Mucosa of rectum (tissue), 2 donors: ENCODE measurements at regions not wholly inside any gene's neighbourhood (a gene's known extent, or its start where the extent isn't known, plus 50 kb on each side); places are given as distances from the start of the nearest gene placed in this dataset.

Source experiments
- H3K27ac ChIP-seq, 2 donors: one replicate each; pipeline ENCODE4 v1.7.0; 2013; ENCODE audit warnings: inconsistent platforms in 2 of 2, low read depth in 2 of 2, low read length in 2 of 2
- H3K27me3 ChIP-seq, 2 donors: one replicate each; pipeline ENCODE4 v1.7.0; 2013; ENCODE audit warnings: low read length in 2 of 2; ENCODE audit not compliant: control insufficient read depth in 2 of 2, insufficient read depth in 2 of 2
- H3K36me3 ChIP-seq, 2 donors: one replicate each; pipeline ENCODE4 v1.7.0; 2013; ENCODE audit warnings: low read length in 2 of 2; ENCODE audit not compliant: control insufficient read depth in 2 of 2, insufficient read depth in 2 of 2
- H3K4me1 ChIP-seq, 2 donors: one replicate each; pipeline ENCODE4 v1.7.0; 2013; ENCODE audit warnings: low read length in 2 of 2, mild to moderate bottlenecking in 1 of 2; ENCODE audit not compliant: control insufficient read depth in 2 of 2, insufficient read depth in 2 of 2
- H3K4me3 ChIP-seq, 2 donors: one replicate each; pipeline ENCODE4 v1.7.0; 2013; ENCODE audit warnings: low read length in 2 of 2
- H3K9ac ChIP-seq, 2 donors: one replicate each; pipeline ENCODE4 v1.7.0; 2013; ENCODE audit warnings: low read length in 2 of 2, low read depth in 1 of 2, mild to moderate bottlenecking in 1 of 2
- H3K9me3 ChIP-seq, 2 donors: one replicate each; pipeline ENCODE4 v1.7.0; 2013; ENCODE audit warnings: low read length in 2 of 2; ENCODE audit not compliant: control insufficient read depth in 2 of 2
- donor health status: healthy.
- donor health status: Normal muscosa, but diverticular disease.

DNA sequence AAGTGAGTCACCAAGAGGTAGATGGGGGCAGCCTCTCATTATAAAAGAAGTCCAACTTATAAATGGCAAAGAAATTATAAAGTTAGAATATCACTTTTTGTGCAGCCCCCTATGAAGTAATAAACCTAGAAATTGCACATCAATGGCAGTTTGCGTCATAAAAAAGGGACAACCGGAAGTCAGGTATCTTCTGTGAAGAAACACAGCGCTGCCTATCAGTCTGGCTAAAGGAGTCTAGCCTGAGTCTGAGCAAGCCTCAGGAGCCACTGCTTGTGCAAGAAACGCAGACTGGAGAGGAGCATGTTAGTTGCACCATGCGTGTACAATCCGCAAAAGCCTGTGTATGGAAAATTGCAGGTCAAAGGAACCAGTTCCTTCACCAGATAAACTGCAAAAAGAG lies 178.4 kb downstream of the ARRDC4 start:
- no peaks in the 10 kb centered on the region for H3K27me3 ChIP-seq
- H3K36me3 ChIP-seq: no peaks in the 10 kb centered on the region
- no peaks in the 10 kb centered on the region for H3K4me1 ChIP-seq
- H3K27ac ChIP-seq: no peak overlapping the region
- H3K4me3 ChIP-seq: no peak overlapping the region
- no peak overlapping the region for H3K9ac ChIP-seq
- no peaks in the 10 kb centered on the region for H3K9me3 ChIP-seq

DNA sequence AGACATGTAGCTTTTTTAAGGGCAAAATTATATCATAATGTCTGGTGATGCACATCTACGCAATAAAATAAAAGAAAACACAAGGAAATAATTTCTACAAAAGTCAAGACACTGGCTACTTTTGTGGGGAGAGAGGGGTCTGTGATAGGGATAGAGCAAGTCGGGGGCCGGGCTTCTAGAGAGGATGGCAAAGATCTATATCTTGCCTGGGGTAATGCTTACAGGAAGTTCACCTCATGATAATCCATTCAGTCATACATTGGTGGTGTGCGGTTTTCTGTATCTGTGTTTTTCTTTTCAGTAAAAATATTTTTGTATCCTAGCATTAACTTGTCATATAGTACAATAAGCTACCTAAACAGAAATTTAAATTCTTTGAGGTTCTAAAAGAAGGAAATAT lies 178.8 kb downstream of the ARRDC4 start:
- no peaks in the 10 kb centered on the region for H3K27me3 ChIP-seq
- no peaks in the 10 kb centered on the region for H3K9me3 ChIP-seq
- H3K36me3 ChIP-seq: no peaks in the 10 kb centered on the region
- no peaks in the 10 kb centered on the region for H3K4me1 ChIP-seq
- H3K27ac ChIP-seq: no peak overlapping the region
- H3K9ac ChIP-seq: no peak overlapping the region
- no peak overlapping the region for H3K4me3 ChIP-seq

DNA sequence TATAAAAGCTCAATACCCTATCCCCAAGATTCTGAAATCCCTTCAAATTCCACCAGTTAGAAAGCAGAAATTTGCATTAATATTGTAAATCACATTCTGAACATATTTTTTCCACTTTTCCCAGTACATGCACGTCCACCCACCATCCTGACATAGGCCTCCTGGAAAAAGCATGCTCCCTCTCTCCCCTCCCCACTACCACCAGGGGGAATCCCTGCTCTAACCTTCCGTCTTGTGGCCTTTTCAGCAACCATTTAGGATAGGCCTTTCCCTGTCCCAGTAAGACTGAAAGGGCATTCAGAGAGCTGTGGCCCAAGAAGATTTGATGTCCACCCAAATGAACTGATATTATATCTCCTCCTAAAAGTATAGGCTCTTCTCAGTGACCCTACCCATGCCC lies 182.1 kb downstream of the ARRDC4 start:
- no peaks in the 10 kb centered on the region for H3K36me3 ChIP-seq
- no peak overlapping the region for H3K27ac ChIP-seq
- H3K4me3 ChIP-seq: no peak overlapping the region
- no peaks in the 10 kb centered on the region for H3K27me3 ChIP-seq
- no peaks in the 10 kb centered on the region for H3K9me3 ChIP-seq
- H3K4me1 ChIP-seq: no peaks in the 10 kb centered on the region
- H3K9ac ChIP-seq: no peak overlapping the region

DNA sequence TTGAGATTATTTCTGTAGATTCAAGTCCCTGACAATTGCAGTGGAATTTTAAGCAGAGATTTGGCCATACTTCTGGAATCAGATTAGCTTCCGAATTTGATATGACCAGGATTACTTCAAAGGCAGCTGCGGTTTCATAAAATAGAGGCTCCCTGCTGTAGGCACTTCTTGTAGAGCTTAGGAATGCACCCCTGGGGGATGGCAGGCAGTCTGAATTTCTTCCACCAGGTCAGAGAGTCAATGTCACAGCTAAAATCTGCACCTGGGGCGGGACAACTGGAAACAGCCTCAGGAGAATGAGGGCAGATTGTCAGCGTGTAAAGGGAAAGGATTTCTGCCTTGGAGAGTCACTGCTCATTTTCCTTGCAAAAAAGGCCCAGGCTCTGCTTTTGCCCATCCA lies 182.6 kb downstream of the ARRDC4 start:
- no peak overlapping the region for H3K27ac ChIP-seq
- H3K4me1 ChIP-seq: no peaks in the 10 kb centered on the region
- H3K27me3 ChIP-seq: no peaks in the 10 kb centered on the region
- no peak overlapping the region for H3K9ac ChIP-seq
- no peaks in the 10 kb centered on the region for H3K9me3 ChIP-seq
- no peak overlapping the region for H3K4me3 ChIP-seq
- no peaks in the 10 kb centered on the region for H3K36me3 ChIP-seq

DNA sequence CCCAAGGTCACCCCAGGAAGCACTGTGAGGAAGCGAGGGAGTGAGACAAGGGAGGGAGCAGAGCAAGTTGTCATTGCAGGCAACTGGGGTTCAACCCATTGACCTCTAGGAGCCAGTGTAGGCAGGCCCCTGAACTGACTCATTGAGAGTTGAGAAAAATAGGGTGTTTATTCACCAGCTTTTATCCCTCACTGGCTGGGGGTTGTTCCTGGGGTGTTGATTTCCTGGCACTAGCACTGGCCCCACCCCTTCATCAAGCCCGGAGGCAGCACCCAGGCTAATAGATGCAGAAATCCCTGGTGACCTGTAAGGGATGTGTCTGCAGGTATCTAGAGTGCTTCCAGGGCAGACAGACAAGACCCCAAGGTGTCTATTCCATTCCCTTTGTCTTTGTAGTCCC lies 183.9 kb downstream of the ARRDC4 start:
- Histone ChIP-seq H3K9me3 (no peaks in the 10 kb centered on the region), H3K4me3 (no peak overlapping the region), H3K27ac (no peak overlapping the region), H3K27me3 (no peaks in the 10 kb centered on the region), H3K9ac (no peak overlapping the region), H3K4me1 (no peaks in the 10 kb centered on the region), H3K36me3 (no peaks in the 10 kb centered on the region)

DNA sequence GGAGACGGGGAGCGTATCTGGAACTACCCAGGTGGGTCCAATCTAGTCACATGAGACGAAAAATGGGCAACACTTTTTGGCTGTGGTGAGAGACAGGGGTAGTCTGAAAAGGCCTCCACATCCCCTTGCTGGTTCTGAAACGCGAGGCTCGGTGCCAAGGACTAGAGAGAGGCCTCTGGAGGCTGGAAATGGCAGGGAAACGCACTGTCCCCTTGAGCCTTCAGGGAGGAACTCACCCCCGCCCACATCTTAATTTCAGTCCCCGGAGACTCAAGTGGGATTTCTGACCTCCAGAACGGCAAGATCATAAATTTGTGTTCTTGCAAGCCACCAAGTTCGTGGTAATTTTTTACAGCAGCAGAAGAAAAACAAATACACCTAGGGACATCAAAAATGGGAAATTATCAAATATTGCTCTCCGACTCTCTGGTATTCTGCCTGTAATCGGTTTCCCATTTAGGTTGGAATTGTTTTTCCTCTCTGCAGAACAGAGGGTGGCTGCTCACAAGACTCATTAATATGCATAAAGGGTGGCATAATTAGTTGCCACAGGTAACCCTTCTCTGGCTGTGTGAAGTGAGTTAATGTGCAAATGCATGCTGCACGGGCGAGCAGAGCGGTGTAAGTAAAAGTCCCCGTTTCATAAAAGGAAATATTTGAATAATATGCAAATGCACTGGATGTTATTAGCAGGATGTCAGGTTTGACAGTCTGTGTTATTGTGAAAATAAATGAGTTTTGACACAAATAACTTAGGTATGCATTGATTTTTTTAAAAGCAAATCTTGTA lies 185.7 kb downstream of the ARRDC4 start:
- Histone ChIP-seq H3K27me3 (no peaks in the 10 kb centered on the region), H3K27ac (no peak overlapping the region), H3K4me1 (no peaks in the 10 kb centered on the region), H3K4me3 (no peak overlapping the region), H3K36me3 (no peaks in the 10 kb centered on the region), H3K9me3 (no peaks in the 10 kb centered on the region), H3K9ac (no peak overlapping the region)

DNA sequence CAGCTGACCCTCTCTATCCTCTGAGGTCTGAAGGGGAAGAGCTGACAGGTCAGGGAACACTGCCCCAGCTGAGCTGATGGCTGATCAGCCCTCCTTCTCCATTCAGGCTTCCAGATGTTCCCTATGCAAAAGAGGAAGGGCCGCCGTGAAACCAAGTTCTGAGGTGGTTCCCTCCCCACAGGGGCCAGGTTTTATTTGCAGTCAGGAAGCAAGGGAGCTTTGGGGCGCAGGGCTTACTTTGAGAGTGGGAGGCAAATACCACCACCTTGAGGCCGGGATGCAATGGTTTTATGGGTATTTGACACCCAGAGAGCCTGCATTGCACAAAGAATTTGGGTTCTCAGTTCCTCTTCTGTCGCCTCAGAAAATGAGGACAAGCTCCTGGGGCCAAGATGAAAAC lies 186.9 kb downstream of the ARRDC4 start:
- no peaks in the 10 kb centered on the region for H3K9me3 ChIP-seq
- no peaks in the 10 kb centered on the region for H3K4me1 ChIP-seq
- no peaks in the 10 kb centered on the region for H3K27me3 ChIP-seq
- H3K9ac ChIP-seq: no peak overlapping the region
- H3K27ac ChIP-seq: no peak overlapping the region
- H3K36me3 ChIP-seq: no peaks in the 10 kb centered on the region
- no peak overlapping the region for H3K4me3 ChIP-seq

DNA sequence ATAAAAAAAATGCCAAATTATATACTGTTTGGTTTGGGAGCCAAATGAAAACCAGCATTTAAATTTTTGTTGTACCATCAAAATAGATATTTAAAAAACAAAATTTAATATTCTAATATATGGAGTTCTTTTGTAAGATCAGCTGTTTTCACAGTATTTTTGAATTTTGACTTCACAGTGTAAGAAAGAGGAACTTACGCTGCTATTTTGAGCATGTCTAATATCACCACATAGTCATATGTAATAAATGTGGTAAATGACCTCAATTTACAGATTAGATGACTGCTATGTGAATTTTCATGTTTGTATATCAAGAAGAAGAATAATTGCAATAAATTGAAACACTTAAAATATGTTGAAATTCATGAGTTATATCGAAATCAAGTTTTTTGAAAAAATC lies 189.6 kb downstream of the ARRDC4 start:
- H3K9ac ChIP-seq: no peak overlapping the region
- no peaks in the 10 kb centered on the region for H3K9me3 ChIP-seq
- H3K36me3 ChIP-seq: no peaks in the 10 kb centered on the region
- no peaks in the 10 kb centered on the region for H3K27me3 ChIP-seq
- H3K27ac ChIP-seq: no peak overlapping the region
- H3K4me1 ChIP-seq: no peaks in the 10 kb centered on the region
- H3K4me3 ChIP-seq: no peak overlapping the region

DNA sequence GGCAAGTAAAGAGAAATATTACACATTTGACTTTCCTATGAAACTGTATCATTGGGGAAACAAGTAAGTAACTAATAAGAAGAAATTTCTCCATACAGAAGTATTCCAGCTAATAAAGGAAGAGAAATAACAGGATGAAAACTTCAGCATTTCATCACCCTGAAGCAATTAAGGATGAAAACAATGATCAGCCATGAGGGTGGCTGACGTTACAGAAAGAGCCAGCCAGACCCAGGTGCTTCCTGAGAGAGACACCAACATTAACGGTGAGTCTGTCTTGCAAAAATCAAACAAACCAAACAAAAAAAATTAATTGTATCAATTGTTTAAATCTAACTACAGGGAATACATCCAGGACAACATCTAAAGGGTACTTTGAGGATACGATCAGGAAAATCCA lies 190.0 kb downstream of the ARRDC4 start:
- Histone ChIP-seq H3K27me3 (no peaks in the 10 kb centered on the region), H3K9ac (no peak overlapping the region), H3K9me3 (no peaks in the 10 kb centered on the region), H3K4me1 (no peaks in the 10 kb centered on the region), H3K36me3 (no peaks in the 10 kb centered on the region), H3K27ac (no peak overlapping the region), H3K4me3 (no peak overlapping the region)

DNA sequence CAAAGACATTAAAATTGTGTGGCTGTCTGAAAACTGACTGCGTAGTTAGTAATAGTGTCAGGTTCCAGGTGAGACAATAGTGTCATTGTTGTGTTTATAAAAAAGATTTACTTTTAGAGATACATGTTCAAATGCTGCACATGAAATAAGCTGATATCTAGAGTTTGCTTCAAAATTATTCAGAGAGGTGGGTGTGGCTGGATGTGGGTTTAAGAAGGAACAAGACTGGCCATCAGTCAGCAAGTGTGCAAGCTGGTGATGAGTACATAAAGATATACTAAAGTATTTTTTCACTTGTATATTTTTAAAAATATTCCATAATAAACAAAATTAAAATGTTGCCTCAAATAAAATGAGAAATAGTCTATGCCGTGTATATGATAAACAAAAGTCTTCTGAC lies 190.6 kb downstream of the ARRDC4 start:
- Histone ChIP-seq H3K27ac (no peak overlapping the region), H3K4me1 (no peaks in the 10 kb centered on the region), H3K9ac (no peak overlapping the region), H3K9me3 (no peaks in the 10 kb centered on the region), H3K4me3 (no peak overlapping the region), H3K27me3 (no peaks in the 10 kb centered on the region), H3K36me3 (no peaks in the 10 kb centered on the region)

DNA sequence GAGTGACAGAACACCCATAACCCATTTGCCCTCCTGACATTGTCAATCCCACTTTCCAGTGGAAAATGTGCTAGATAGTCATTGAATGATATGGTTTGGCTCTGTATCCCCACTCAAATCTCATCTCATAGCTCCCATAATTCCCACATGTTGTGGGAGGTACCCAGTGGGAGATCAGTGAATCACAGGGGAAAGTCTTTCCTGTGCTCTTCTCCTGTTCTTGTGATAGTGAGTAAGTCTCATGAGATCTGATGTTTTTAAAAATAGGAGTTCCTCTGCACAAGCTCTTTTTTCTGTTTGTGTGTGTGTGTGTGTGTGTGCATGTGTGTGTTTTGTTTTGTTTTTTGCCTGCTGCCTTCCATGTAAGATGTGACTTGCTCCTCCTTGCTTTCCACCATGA lies 191.7 kb downstream of the ARRDC4 start:
- Histone ChIP-seq H3K27me3 (no peaks in the 10 kb centered on the region), H3K36me3 (no peaks in the 10 kb centered on the region), H3K4me3 (no peak overlapping the region), H3K4me1 (no peaks in the 10 kb centered on the region), H3K27ac (no peak overlapping the region), H3K9me3 (no peaks in the 10 kb centered on the region), H3K9ac (no peak overlapping the region)
